K562 (cell line): ENCODE measurements at regions not wholly inside any gene's neighbourhood (a gene's known extent, or its start where the extent isn't known, plus 50 kb on each side); places are given as distances from the start of the nearest gene placed in this dataset.

Experiments used
- EZH2 ChIP-seq: IDR thresholded peaks from 2 replicates; pipeline ENCODE4 v1.6.1; 2012; ENCODE audit warnings: low read depth, mild to moderate bottlenecking, inconsistent platforms, low read length, borderline replicate concordance
- GATA2 ChIP-seq: sonication (generic); formaldehyde crosslinking; IDR thresholded peaks from 2 replicates; pipeline ENCODE4 v1.4.0; 2020; ENCODE audit warnings: mild to moderate bottlenecking, missing genetic modification reagents
- JUNB ChIP-seq: fragments of 450-650 bp; formaldehyde crosslinking; conservative IDR thresholded peaks from 2 replicates; pipeline ENCODE4 v1.4.0; 2020; ENCODE audit warnings: mild to moderate bottlenecking
- MAX ChIP-seq: sonication (generic); formaldehyde crosslinking; IDR thresholded peaks from 2 replicates; pipeline ENCODE4 v1.9.0; 2022; ENCODE audit warnings: mild to moderate bottlenecking, missing genetic modification reagents
- POLR2A ChIP-seq: fragments of 450-650 bp; conservative IDR thresholded peaks from 2 replicates; pipeline ENCODE4 v1.6.1; 2016
- SMAD3 ChIP-seq: fragments of 450-650 bp; formaldehyde crosslinking; conservative IDR thresholded peaks from 2 replicates; pipeline ENCODE4 v1.4.0; 2020; ENCODE audit warnings: mild to moderate bottlenecking
- TGIF2 ChIP-seq: sonication (generic); formaldehyde crosslinking; IDR thresholded peaks from 2 replicates; pipeline ENCODE4 v1.8.1; 2022; ENCODE audit warnings: mild to moderate bottlenecking, missing genetic modification reagents, moderate library complexity
- U2AF2 ChIP-seq: fragments of 200-400 bp; formaldehyde crosslinking; optimal IDR thresholded peaks from 2 replicates; pipeline ENCODE3; 2017; ENCODE audit warnings: low read depth, mild to moderate bottlenecking, low read length
- USF2 ChIP-seq: sonication (generic); formaldehyde crosslinking; IDR thresholded peaks from 2 replicates; pipeline ENCODE4 v1.5.0; 2020; ENCODE audit warnings: missing genetic modification reagents
- ZNF764 ChIP-seq: fragments of 250-450 bp; sonication (Bioruptor Pico); IDR thresholded peaks from 2 replicates; pipeline ENCODE4 v1.4.0; 2020; ENCODE audit warnings: low read depth, mild to moderate bottlenecking, moderate library complexity

- no peak for TF ChIP-seq JUNB (CRISPR knock-in tag)
- no peak for TF ChIP-seq TGIF2
- no peak for TF ChIP-seq GATA2 (CRISPR knock-in tag)
- TF ChIP-seq POLR2A: no peak
- TF ChIP-seq U2AF2: no peak
- no peak for TF ChIP-seq EZH2
- no peak for TF ChIP-seq SMAD3 (CRISPR knock-in tag)
- TF ChIP-seq ZNF764 (CRISPR knock-in tag): no peak
- no peak for TF ChIP-seq MAX (CRISPR knock-in tag)
- TF ChIP-seq USF2 (CRISPR knock-in tag): no peak
Observed at GRCh38 chr7:157485361-157485831, 148.6 kb downstream of the DNAJB6 start.
